ENCODE measurements at regions not wholly inside any gene's neighbourhood (a gene's known extent, or its start where the extent isn't known, plus 50 kb on each side); places are given as distances from the start of the nearest gene placed in this dataset.

DNA sequence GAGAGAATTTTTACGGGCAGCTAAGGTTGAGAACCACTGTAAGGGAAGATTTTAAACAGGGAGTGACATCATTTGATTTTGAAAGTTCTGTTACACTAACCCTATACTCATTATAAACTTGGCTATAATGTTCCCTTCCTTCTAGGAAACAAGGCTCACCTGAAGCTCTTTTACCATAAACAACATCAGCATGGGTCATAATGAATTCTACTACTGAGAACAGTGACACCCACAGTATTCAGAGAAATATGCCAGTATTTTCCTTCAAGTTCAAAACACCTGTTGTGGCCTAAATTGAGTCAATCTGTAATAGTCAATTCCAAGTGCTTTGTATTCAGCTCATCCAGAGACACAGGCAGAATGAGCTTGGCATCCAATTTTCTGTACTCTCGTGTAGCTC, 175.3 kb upstream of the STT3B start:
- DNase-seq = no peak

DNA sequence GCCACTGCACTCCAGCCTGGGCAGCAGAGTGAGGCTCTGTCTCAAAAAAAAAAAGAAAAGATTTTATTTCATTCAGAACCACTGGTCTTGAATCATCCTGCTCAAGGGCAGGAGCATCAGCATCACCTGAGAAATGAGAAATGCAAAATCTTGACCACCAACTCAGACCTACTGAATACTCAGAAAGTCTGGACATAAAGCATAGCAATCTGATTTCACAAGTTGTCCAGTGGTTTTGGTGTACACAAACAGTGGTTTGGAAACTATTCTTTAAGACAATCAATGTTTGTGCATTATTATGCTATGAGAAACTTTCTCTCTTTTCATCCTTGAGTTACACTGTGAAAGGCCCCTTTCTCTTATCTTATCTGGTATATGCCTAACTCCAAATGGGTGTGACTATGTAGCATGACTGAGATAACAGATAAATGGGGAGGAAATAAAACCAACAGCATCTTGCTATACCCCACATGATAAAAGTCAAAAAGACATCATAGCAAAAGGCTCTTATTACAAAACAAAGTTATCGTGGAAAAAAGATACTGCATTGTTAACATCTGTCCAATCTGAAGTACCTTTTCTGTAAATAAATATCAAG, 174.2 kb upstream of the STT3B start:
- DNase-seq = no peak

DNA sequence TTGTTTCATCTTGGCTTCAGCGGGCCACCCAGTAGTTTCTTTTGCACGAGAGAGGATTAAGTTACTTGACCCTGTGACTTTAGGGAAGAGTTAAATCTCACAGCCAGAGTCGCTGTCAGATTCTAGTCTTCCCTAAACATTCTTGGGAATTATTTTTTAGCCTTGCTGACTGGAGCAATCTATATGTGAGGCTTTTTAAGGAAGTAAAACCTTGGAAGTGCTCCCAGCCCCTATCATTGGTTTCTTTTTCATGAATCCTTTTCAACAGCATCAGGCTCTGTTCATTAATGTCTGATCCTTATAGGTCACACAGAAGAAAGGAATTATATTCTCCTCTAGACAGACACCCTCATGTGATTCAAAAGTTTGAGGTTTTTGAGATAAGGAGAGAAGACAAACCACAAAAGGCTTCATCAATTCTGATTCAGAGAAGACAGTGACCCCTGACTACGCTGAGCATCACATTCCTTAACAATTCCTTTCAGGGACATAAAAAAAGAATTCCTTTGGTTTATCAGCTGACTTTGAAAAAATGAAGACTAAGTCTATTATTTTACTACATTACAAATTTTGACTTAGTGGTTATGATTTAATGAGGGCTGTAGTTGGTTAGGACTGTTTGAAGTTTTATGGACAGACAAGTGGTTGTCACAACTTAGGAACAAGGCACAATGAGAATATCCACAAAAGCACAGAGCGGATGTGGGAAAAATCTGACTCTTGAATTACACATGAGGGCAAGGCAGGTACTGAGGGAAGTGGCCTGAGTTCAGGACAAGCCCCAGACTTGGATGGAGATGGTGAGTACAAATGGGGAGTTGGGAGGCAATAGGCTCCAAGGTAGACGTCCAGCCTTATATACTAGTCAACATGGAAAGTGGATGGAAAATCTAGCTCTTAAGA, 171.1 kb upstream of the STT3B start:
- DNase-seq = no peak

DNA sequence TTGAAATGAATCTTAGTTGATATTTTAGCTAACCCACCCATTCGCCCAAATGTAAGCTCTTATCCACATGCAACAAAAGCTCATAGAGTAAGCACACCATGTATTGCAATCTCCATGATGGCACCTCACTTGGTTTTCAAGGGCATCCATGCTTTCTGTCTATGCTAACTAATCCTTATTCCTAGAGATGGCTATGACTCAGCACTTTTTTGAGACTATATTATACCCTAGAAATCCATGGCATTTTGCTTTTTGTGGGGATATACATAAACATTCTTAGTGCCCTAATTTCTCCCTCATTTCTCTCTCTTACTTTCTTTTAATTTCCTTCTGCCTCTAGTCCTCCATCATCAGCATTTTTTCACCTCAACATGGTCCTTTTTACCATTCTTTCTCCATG, 168.5 kb upstream of the STT3B start:
- DNase-seq = no peak

DNA sequence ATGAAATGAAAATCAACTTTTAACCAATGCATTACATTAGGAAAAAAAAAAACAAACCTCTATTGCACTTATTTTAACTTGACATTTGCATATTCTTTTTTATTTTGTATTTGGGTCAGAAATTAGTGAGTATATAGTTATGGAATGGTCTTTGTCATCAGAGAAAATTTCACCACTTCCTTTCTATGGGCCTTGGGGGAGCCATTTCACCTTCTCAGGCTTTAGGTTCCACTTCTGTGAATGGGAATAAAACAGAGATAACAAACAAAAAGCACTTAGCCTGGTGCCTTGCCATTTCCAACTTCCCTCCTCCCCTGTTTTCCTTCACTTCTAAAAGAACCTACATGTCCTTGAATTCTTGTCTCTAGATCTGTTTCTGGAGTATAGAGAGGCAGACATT, 168.0 kb upstream of the STT3B start:
- DNase-seq = no peak

DNA sequence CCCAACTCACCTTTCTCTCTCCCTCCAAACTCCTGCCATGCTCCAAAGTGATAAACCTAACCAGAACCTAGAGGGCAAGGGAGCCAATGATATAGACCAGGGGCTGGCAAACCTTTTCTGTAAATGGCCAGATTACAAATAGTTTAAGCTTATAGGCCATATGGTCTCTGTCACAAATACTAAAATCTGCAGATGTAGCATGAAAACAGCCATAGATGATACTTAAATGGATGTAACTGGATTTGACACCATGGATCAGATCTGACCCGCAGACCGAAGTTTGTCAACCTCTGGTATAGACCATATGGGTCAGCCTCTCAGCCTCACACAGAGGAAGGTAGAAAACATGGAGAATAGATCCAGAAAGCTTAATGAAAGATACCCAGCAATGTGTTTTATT, 165.2 kb upstream of the STT3B start:
- DNase-seq = no peak

DNA sequence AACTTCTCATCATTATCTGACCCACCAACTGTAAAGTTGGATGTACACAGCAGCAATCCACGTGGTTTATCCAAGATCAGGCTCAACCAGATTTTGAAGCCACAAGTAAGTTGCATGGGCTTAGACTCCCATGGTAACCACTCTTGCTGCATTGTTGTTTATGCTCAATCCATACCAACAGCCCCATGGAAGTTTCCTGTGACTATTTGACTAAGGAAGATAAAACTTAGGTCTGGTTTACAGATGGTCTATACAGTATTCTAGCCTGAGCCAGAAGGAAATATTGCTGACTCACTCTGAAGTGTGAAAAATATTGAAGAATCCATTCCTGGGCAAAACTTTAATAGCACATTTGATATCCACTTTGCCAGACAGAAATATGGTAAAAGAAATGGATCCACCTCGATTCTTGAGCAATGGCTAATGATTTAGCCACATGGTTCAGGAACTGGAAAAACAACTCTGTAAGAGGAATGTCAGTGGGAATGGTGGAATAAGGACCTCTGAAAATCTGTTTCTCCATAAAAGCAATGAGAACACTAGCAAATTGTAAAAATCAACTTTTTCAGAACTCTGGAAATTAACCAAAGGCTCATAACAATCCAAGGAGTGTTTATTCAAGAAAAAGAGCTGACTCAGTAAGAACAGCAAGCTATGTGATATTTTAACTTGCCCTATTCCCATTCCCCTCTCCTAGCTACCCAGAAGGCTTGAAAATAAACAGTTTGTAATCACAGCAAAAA, 162.9 kb upstream of the STT3B start:
- DNase-seq = no peak

DNA sequence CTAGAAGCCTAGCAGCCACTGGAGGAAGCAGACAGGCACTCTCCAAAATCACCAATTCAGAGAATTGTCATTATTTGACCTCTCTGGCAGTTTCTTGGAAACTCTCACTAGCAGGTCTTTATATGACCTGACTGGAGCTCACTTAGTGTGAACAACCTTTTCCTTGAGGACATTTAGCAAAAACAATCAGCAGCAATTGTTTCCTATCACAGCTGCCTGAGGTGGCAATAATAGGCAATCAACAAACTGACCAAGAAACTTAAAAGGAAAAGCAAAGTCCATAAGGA, 162.4 kb upstream of the STT3B start:
- DNase-seq = no peak

DNA sequence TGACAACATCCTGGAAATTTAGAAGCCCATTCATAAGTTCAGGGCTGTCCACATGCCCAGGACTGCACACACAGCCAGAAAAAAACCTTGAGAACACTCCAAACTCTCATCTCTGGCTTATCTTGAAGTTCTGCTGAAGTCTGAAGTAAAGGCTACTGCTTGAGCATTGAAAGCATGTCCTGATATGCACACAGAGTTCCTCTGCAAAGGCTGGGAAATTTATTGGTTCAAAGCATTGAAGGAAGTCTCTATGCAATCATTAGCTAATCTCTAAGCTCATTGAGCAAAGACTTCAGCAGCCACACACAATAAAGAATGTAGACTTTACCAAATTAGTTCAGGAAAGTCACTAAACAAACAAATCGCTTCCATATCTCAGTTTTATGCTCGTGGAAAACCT, 162.0 kb upstream of the STT3B start:
- DNase-seq = no peak

DNA sequence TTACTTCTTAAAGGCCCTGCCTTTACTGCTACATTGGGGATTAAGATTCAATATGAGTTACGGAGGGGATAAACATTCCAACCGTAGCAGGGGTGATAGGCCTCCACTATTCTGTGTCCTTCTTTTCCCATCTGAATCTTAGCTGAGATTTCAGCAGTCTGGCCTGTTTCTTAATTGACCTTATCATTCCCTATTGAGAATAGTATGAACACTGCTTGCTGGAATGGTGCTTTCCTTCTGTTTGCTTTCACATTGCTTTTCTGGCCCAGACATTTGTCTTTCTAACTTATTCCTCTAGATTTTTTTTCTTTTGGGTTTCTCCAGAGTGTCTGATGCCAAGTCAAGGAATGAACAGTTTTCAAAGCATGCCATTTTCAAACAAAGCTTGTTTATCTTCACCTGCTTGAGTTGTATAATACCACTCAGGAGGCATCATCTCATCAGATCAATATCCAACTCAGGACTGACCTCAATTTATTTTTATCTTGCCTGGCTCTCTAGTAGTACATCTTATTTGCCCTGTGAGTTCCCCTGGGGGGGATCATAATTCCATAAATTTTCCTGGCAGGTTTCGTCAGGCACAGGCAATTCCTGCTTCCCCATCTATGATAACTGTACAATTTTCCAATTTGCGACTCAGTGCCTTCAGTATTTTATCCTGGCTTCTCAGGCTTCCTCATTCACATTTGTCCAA, 161.1 kb upstream of the STT3B start:
- DNase-seq = no peak

DNA sequence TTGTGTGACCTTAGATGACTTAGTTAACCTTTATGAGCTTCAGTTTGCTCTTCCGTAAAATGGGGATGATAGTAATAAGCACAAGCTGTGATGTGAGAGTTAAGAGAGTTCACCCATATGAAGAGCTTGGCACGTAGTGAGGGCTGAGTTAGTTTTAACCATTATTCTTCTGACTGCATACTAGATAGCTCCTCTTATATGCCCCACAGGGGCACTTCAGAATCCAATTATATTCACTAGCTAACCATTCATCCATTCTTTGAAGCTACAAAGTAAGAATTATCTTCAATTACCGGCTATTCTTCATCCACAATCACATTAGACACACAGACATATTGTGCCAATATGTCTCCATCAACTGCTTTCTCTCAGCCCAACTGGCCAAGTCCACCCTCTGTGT, 159.0 kb upstream of the STT3B start:
- no peak for DNase-seq

DNA sequence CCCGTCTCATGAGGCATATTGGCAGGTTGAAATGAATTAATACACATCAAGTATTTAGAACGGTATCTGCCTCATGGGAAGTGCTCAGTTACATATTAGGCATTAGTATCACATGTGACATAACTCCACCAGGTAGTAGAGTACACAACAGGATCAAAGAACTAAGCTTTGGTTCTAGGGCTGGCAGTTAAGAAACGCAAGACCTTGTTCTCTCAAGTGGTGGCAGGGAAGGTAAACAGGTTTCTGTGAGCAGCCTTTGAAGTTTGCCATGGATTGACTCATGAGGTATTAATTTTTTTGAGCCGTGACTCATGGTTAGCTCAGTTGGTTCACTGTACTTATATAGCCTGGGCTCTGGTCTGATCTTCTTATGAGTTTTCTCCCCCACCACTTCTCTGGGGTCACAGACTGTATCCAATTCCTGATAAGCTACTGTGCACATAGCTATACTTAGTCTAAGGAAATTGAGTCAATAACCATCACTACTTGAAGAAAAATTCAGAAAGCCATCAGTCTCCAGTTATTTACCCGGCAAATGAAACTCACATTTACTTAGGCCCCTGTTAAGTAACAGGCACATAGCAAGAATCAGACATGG, 155.6 kb upstream of the STT3B start:
- DNase-seq = no peak

DNA sequence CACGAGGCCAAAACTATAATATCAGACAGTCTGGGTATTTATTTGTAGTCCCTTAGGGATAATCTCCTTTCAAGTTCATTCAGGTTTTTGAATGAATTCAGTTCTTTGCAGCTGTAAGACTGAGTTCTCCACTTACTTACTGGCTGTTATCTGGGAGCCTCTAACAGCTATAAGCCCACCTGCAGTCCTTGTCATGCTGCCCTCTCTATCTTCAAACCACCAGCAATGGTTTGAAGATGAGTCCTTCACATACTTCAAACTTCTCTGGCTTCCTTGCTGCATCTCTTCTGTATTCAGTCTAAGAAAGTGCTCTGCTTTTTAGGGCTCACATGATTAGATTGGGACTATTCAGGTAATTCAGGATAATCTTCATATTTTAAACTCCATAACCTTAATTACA, 154.5 kb upstream of the STT3B start:
- no peak for DNase-seq

DNA sequence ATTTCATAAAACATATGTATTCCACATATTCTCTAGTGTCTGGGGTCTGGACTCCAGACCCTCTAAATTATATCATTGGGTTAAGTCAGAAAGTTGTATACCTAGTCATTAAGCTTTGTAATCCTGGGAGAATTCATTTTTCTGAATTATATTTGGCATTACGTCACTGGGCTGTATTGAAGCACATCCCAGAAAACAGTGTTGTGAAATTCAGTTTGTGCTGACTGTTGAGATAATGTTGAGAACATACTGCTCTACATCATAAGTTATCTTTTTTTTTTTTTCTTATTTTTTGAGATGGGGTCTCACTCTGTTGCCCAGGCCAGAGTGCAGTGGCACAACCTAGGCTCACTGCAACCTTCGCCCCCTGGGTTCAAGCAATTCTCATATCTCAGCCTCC, 153.1 kb upstream of the STT3B start:
- no peak for DNase-seq

DNA sequence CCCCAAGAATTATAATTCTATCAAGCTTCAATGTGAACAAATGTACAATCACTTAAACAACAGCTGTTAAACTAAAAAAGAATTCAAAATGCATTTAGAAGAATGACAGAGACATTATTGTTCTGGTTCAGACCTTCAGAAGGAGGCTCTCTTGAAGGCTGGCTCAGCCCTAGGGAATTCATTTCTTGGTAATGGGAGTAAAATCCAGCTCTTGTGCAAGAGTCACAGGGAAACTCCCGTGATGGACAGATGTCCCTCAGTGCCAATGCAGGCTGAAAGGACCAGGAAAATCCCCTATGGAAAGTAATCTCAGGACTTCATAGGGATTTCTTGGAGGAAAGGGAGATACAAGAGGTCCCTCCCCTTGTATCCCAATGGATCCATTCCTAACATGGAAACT, 149.9 kb upstream of the STT3B start:
- DNase-seq = no peak

DNA sequence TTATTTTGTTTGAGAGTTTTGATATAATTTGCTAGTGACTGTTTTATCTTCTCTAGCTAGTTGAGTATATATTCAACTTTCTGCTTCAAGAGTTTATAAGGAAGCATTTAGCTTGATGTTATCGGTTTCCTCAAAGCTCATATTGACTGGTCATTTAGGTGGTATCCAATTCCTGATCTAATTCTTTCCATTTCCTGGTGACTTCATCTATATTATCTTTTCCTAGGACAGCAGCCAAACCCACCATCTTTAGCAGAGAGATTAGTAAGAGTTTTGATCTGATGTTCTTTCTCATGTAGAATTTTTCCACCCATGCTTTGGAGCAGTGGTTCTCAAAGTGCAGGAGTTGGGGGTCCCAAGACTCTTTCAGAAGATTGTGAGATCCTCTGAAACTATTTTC, 148.6 kb upstream of the STT3B start:
- no peak for DNase-seq

DNA sequence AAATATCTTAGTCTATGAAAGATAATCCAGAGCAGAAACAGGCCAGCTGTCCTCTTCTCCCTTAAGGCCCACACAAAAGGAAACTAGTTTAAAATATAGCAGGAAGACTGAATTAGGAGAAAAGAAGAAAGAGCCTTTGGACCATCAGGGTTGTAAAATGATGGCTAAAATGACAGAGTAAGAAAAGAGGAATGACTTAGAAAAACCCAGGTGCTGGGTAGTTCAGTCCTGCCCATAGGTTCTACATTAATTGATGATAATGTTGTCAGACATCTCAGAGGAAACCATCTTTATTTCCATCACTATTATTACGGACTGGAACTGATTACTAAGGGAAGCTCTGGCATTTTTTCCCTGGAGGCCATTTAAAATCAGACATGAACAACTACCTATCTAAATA, 142.8 kb upstream of the STT3B start:
- DNase-seq = no peak

DNA sequence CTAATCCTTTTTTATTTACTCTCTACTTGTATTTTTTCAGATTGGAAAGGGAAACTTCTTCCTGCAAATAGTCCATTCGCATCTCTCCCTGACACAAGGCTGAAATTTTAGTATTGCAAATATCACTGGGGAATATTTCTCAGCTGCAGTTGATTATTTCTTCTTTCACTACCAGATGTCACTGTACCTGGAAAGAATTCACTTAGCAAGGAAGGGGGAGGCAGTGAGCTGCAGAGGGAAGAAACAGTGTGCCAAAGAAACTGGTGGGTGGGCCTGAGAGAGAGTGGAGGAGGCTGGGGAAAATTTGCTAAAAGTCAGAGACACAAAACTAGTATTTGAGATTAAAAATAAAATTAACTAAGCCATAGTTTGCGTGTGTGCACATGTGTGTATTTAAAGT, 142.3 kb upstream of the STT3B start:
- DNase-seq = no peak

DNA sequence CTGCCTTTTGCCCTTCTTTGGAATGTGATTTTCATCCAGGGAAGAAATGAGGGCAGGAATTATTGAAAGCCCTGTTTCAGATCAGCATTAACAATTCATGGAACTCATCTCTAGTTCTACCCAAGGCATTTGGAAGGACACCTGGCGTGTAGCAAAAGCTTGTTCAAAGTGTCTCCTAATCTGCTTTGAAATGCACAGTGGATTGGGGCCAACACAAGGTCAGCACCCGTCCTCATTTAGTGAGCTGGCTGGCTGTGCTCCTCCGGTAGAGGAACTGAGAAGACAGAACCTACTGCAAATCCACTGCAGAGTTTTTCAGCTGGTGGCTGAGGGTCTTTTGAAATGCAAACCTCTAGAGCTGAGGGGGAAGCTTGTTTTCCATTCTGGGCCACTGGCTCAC, 141.6 kb upstream of the STT3B start:
- no peak for DNase-seq

DNA sequence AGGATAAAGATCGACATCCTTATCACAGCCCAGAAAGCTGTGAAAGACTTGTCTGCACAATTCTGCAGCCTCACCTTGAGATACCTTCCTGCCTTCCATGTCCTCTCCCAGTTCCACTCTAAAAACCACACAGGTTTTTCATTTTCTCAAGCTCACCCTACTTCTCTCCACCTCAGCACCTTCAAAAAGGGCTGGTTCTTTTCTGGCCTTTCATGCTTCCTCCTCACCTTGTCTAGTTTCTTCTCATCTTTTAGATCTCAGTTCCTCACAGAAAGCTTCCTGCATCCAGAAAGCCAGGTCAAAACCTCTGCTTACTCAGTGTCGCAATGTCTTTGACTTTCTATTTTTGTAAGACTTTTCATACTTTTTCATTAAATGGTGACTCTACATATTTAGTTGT, 140.2 kb upstream of the STT3B start:
- DNase-seq = no peak

DNA sequence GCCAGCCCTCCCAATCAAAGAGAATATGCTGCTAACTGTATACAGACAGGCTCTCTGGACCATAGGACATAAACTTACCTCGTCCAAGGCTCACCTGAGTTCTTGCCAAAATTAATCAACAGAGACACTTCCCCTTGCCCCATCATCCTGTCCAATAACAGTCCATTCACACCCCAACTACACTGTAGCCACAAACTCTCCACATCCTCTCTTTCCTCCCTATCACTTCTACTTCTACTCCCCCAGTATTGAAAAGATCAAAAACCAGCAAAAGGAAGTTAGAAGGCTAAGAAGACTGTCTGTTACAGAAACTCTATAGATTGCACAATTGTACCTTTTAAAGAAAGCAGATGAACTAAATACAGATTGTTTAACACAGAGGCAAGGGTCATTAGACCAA, 133.5 kb upstream of the STT3B start:
- DNase-seq = no peak

DNA sequence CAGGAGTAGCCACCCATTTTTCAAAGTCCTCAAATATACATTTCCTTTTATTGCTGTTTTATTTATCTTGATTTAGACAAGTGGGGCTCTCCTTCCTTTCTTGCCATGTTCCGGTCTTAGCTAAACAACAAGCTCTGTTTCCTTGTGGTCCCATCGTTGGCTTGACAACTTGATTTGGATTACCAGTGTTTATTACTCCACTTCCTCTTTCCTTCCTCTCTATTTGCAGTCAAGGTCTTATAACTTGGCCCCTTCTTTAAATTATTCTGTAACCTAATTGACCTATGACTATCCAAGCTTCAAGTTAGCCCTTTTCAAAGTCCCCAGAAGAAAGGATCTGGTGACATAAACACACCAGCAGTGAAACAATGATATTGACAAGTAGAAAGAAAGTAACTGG, 130.6 kb upstream of the STT3B start:
- DNase-seq = no peak

DNA sequence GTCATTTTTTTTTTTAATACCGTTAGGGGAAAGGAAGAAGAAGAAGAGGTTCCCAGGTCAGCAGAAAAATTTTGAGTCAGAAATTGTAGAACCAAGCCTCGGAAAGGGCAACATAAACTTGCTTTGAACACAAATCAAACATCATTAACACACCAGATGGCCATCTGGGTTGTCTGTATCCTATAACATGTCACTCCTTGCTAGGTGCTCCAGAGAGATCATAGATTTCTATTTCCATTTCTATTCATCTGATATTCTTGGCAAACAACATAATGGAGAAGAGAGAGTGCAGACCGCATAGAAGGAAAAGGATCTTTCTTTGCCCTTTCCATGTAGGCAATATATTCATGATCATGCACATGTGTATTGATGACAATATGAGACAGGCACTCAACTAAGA, 129.5 kb upstream of the STT3B start:
- DNase-seq = no peak

Data from retina (tissue), 1 donor.